Erythroblast (primary cell): ENCODE measurements at regions not wholly inside any gene's neighbourhood (a gene's known extent, or its start where the extent isn't known, plus 50 kb on each side); places are given as distances from the start of the nearest gene placed in this dataset.
"Not testable (repeated sequence)": the region's sequence is repeated elsewhere in the genome, so short reads cannot be mapped to it uniquely, and the experiment has no call there.

Source experiments
- DNase-seq, 2 experiments: peaks; one replicate each; lab custom pipeline; 2025; lab: John Stamatoyannopoulos, UW
- GATA1 ChIP-seq: IDR thresholded peaks from 2 replicates; pipeline ENCODE4 v1.6.1; 2011; ENCODE audit warnings: low read depth, mild to moderate bottlenecking, control low read depth, low read length, moderate library complexity
- POLR2A ChIP-seq: IDR thresholded peaks from 2 replicates; pipeline ENCODE4 v1.6.1; 2011; ENCODE audit warnings: mild to moderate bottlenecking, low read length

- no peak for TF ChIP-seq GATA1
- no peak for DNase-seq
Measured at GRCh38 chr7:131800531-131800930, 244.1 kb upstream of the PODXL start.

- TF ChIP-seq POLR2A (no peak), GATA1 (no peak)
Measured at GRCh38 chr7:131800008-131800407, 243.6 kb upstream of the PODXL start.

GRCh38 chr7:131797841-131798240 is 241.4 kb upstream of the PODXL start:
- no peak for TF ChIP-seq GATA1
- TF ChIP-seq POLR2A: no peak
- DNase-seq: no peak

More at GRCh38 chr7:131800008-131800407, 243.6 kb upstream of the PODXL start:
- DNase-seq: no peak

GRCh38 chr7:131795400-131795799 is 239.0 kb upstream of the PODXL start:
- TF ChIP-seq POLR2A (no peak), GATA1 (no peak)

GRCh38 chr7:131792311-131792710 is 235.9 kb upstream of the PODXL start:
- TF ChIP-seq GATA1 (no peak), POLR2A (no peak)
- DNase-seq: no peak

More at GRCh38 chr7:131795400-131795799, 239.0 kb upstream of the PODXL start:
- DNase-seq: no peak

- no peak for DNase-seq
Measured at GRCh38 chr7:131787101-131787500, 230.7 kb upstream of the PODXL start.

GRCh38 chr7:131786204-131786603 is 229.8 kb upstream of the PODXL start:
- DNase-seq: no peak

More at GRCh38 chr7:131787101-131787500, 230.7 kb upstream of the PODXL start:
- TF ChIP-seq POLR2A: no peak
- no peak for TF ChIP-seq GATA1

GRCh38 chr7:131778601-131779000 is 222.2 kb upstream of the PODXL start:
- TF ChIP-seq GATA1: no peak
- no peak for TF ChIP-seq POLR2A
- no peak for DNase-seq

More at GRCh38 chr7:131786204-131786603, 229.8 kb upstream of the PODXL start:
- TF ChIP-seq GATA1 (no peak), POLR2A (no peak)

GRCh38 chr7:131774419-131775220 is 218.2 kb upstream of the PODXL start:
- no peak for DNase-seq
- TF ChIP-seq GATA1 (no peak), POLR2A (no peak)

GRCh38 chr7:131773413-131773812 is 217.0 kb upstream of the PODXL start:
- DNase-seq: no peak
- no peak for TF ChIP-seq POLR2A
- TF ChIP-seq GATA1: no peak

GRCh38 chr7:131769241-131769640 is 212.8 kb upstream of the PODXL start:
- TF ChIP-seq GATA1 (no peak), POLR2A (no peak)
- DNase-seq: no peak

- DNase-seq: no peak
- TF ChIP-seq GATA1 (no peak), POLR2A (no peak)
Measured at GRCh38 chr7:131767591-131767990, 211.2 kb upstream of the PODXL start.

GRCh38 chr7:131765575-131765974 is 209.1 kb upstream of the PODXL start:
- TF ChIP-seq POLR2A (no peak), GATA1 (no peak)
- DNase-seq: no peak

- DNase-seq: no peak
- TF ChIP-seq POLR2A: no peak
- TF ChIP-seq GATA1: no peak
Measured at GRCh38 chr7:131764143-131764775, 207.8 kb upstream of the PODXL start.

GRCh38 chr7:131762753-131763152 is 206.3 kb upstream of the PODXL start:
- TF ChIP-seq POLR2A: no peak
- no peak for TF ChIP-seq GATA1
- no peak for DNase-seq

GRCh38 chr7:131755801-131756200 is 199.4 kb upstream of the PODXL start:
- not testable (repeated sequence) for DNase-seq
